ENCODE measurements at regions not wholly inside any gene's neighbourhood (a gene's known extent, or its start where the extent isn't known, plus 50 kb on each side); places are given as distances from the start of the nearest gene placed in this dataset.
A peak's percentile ranks its signal among the peaks of the same experiment; 100 is the strongest.
"Not testable (repeated sequence)": the region's sequence is repeated elsewhere in the genome, so short reads cannot be mapped to it uniquely, and the experiment has no call there.

DNA sequence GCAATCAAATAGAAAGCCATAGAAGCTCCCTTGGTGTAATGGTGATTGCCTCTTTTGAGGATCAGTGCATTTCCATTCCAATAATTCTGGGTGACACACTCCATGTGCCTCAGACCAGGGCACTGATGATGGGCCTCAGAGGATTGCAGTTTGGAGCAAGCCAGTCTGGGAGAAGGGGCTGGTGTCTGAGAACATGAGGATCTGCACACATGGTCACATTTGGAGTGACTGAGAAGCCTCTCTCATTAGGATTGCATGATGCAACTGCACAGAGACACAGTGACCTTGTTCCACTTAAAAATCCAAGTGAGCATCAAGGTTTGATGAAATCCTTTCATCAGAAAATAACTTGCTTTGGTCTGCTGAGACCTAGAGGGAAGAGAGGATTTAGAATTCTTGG, 216.4 kb downstream of the ANKRD30B start:
- no peak for DNase-seq

DNA sequence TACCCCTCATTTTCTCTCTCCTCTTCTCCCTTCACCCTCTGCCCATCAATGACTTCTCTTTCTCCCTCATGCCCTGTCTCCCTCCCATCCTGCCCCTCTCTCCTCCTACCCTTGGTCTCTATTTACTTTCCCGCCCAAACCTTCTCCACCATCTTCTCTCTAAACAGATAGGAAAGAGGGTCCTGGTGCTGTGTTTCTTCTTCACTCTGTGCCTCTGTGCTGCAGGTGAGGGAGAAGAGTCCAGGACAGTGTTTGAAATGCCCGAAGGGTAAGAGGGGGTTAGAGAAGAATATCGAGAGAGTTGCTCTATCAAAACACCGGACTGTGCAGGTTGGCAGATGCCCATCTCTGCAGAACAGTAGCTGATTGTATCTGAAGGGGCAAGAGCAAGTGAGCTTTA, 217.0 kb downstream of the ANKRD30B start:
- DNase-seq, result not testable (repeated sequence)

DNA sequence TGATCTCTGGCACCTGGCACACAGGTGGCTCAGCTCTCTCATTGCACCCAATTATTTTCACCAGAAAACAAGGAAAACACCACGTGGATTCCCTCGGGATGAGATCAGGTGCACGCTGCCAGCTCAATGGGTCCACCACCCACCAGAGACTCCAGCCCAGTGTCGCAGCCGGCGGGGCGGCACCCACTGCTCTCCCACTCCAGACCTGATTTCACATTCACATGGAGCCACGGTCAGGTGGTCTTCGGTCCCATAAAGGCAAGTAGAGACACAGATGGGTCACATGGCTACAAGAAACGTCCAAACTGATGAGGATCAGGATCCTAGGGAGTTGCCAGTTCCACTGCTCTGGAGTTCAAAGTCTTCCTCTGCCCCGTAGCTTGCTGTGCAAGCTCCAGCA, 217.6 kb downstream of the ANKRD30B start:
- no peak for DNase-seq

DNA sequence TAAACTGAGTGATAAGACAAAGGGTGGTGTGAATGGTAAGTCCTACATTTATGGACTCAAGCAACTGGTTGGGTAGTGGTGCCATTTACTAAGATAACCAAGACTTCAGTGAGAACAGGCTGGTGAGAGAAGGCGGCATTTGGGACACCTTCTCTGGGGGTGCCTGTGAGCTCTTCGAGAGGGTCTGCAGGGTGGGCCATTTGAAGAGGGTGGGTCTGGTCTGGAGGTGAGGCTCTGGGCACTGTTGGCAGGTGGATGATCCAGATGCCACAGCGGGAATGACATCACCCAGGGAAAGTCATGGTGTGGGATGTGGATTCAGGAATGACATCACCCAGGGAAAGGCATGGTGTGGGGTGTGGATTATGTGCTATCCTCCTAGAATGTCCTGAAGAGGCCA, 219.3 kb downstream of the ANKRD30B start:
- DNase-seq, result not testable (repeated sequence)

DNA sequence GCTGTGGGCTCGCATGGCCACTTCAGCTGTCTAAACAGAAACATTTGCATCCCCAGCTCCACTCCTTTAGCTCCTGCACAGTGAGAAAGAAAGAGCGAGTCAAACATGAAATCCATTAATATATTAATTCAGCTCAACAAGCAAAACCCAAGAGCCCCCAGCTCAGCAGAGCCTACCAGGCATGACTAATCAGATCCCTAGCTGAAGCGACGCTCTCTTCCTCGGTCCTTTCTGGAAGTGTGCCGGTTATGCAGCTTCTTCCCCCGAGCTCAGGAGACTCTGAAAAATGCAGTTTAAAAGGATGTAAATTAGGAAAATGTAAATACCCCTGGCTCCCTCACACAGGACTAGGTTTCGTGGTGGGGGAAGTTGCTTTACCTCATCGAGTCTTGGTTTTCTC, 221.5 kb downstream of the ANKRD30B start:
- DNase-seq, result no peak

DNA sequence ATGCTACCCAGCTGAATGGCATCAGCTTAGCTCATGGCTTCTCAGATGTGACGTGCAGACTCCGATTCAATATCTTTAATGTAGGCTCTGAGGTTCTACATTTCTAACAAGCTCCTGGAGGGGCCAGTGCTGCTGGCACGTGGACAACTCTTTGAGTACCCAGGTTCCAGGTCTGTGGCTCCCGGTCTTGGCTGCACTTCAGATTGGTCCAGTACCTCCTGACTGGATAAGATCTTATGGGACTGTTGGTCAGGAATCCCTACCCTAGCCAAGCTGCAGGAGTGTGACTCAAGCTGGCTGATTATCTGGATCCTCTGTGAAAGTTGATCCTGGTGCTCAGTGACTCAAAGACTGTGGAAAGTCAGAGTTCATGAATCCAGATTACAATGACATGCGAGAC, 222.1 kb downstream of the ANKRD30B start:
- no peak for DNase-seq

DNA sequence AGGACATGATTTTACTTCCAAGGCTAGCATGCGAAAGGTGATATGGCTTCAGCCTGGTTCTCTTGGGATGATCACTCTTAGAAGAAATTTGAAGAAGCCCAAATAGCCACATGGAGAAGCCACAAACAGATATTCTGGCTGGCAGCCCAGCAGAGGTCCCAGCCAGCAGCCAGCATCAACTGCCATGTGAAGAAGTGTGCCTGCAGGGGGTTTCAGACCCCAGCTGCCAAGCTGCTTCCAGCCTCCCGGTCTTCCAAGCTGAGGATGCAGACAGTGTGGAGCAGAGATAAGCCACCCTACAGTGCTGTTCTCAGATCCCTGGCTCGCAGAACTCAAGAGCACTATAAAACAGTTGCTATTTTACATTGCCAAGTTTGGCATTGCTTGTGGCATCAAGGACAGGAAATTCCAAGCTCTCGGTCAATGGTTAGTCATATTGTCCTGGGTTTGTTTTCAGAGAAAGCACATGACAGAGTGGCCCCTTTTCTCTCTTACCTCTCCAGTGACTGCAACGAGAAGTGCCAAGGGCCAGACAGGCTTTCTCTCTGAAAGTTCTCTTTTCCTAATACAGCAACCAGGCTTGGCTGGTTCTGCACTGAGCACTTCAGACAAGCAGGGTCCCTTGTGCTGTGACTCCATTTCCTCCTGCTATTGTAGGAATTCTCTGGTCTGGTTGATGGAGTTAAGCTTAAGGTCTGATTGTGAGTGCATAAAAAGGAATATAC, 223.7 kb downstream of the ANKRD30B start:
- DNase-seq, result no peak

DNA sequence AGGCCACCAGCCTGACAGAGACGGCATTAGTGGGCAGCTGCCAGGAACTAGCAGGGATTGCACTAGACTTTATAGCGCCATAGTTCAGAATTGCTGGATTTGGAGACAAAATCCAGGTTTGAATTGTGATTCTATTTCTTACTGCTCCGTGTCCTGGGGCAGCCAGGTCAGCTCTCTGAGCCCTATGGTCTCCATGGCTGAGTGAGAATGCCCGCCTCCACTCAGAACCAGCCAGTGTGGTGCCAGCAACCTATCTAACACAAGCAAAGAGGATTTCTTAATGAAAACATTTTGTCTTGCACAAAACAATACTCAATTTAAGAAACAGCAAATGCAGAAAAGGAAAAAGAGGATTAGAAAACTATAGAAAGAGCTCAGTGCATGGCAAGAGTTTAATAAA, 225.4 kb downstream of the ANKRD30B start:
- DNase-seq, result not testable (repeated sequence)

DNA sequence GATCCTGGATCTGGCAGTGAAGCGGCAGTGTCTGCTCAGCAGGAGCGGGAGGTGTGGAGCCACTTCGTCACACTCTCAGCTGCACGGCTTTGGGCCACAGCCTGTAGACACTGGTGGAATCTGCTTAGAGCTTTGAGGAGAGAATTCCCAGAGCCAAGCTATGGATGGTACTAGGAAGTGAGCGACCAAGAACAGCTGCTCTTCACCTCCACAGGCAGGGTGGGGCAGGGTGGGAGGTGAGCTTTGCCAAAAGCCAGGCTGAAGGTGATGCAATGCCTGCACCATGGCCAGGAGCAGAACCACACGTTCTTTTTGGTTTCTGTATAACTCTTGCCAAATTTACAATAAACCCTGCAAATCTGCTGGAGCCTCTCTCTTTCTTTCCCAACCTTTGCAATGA, 226.1 kb downstream of the ANKRD30B start:
- DNase-seq, result no peak

DNA sequence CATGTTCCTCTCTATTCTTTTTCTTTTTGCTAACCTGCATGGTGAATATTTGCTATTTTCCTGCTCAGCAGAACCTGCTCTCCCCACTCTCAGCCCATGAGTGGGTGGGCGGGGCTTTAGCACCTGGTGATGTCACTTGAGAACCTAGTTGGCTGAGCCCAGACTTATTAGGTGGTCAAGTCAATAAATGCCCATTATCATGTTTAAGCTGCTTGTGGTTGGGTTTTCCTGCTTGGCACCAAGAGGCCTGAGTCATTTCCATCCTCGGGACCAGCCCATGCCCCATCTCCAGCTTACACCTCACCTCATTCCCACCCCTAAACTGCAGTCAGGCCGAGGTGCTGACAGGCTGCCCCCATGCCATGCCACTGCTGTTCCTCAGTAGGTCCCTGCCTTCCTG, 226.6 kb downstream of the ANKRD30B start:
- DNase-seq, result no peak

DNA sequence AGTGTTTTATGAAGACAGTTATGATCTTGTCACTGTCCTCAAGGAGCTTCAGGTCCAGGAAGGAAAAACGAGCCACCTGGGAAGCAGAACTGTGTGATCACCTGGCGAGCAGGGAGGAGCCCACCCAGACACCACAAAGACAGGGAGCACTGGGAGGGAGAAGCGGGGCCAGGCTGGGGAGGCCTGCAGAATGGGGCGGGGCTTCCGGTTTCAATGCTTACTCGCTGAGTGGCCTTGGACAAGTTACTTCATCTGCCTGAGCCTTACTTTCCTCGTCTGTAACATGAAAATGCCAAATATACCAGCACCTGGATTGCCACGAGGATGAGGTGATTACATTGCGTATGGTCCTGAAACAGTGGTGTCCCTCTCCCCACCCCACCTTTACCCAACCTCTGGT, 227.5 kb downstream of the ANKRD30B start:
- no peak for DNase-seq

DNA sequence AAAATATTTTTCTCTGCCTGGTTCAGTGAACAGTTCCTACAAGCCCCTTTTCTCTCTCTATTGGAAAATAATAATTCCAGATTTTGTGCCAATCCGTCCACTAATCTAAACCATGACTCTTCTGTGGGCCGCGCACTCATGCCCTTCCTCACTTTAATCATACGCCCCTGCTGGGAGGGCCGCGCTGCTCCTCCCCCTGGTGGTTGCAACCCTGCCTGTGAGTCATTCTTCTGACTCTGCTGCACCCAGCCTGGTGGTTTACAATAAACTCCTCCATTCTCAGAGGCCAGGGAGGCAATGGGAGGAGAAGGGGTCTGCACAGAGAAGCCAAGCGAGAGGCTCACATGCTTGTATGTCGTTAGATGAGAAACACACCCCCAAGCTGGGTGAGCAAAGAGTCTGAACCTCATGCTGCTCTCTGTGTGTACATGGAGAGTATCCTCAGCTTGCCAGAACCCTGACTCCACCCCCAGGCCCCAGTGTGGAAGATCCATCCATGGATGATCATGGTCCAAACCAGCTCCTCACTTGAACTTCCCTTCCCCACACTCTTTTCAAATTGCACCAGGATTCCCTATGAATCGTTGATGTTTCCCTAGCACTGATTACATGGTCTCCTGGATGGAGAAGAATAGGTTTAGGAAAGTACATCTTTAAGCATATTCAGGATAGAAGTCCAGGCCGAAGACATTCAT, 228.9 kb downstream of the ANKRD30B start:
- DNase-seq, result no peak

DNA sequence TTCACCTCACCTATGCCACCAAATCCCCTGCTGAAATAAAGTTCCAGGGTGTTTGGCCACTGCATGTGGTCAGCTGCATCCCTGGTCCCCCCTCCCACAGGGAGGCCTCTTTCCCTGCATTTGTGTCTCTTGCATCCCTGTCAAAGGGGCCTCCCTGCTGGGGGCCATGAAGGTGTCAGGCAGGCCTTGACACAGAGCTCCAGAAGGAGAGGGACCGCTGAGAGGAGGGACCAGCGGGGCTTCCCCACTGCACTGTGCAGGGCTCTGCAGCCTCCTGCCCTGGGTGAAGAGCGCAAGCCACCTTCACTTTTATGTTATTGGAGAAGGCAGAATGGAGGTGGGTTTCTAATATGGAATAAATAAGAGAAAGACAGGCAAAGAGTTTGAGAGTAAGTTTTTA, 230.2 kb downstream of the ANKRD30B start:
- no peak for DNase-seq

DNA sequence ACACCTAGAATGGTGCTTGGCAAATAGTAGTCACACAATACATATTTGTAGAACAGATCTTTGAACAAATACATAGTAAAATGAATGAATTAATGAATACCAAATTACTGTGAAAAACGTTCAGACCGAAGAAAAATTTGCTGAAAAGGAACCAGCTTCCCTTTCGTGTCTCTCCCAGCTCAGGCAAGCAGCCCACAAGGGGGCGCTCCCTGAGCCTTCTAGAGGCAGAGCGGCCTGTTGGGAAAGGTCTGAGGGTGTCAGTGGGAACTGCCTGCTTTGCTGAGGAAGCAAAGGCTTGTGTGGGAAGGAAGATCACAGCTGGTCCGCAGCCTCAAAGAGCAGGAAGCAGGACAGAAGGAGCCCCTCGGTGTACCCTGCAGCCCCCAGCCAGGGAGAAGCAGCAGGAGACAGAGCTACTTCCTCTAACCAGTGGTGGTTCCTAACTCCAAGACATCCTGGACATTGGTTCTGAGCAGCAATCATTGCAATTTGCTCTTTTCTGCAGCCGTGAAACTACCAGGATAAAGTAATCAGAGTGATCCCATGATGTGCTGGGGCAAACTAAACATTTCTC, 231.1 kb downstream of the ANKRD30B start:
- DNase-seq, result peak; percentile 38

DNA sequence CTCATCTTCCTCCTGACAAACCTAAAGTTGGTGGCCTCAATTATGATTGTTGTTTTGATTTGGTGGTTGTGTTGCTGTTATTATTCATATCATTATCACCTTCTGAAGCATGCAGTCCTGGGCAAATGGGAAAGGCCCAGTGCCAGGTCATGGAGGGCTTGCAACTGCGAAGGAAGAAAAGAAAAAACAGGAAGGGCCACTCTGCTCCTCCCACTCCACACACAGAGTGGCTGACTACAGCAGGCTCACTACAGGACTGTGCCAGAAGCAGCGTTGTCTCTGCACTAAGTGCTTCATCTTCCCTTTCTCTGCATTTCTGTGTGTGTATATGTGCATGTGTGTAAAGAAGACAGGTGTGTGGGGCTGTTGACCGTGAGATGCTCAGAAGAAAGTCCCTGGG, 231.9 kb downstream of the ANKRD30B start:
- DNase-seq, result no peak

DNA sequence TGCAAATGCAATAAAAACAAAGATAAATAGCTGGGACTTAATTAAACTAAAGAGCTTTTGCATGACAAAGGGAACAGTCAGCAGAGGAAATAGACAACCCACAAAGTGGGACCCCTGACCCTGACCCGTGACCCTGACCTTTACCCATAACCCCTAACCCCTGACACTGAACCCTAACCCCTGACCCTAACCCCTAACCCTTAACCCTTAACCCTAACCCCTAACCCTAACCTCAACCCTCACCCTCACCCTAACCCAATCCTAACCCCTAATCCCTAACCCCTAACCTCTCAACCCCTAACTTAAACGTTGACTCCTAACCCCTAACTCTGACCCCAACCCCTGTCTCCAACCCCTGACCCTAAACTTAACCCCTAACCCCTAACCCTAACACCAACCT, 236.6 kb downstream of the ANKRD30B start:
- not testable (repeated sequence) for DNase-seq

DNA sequence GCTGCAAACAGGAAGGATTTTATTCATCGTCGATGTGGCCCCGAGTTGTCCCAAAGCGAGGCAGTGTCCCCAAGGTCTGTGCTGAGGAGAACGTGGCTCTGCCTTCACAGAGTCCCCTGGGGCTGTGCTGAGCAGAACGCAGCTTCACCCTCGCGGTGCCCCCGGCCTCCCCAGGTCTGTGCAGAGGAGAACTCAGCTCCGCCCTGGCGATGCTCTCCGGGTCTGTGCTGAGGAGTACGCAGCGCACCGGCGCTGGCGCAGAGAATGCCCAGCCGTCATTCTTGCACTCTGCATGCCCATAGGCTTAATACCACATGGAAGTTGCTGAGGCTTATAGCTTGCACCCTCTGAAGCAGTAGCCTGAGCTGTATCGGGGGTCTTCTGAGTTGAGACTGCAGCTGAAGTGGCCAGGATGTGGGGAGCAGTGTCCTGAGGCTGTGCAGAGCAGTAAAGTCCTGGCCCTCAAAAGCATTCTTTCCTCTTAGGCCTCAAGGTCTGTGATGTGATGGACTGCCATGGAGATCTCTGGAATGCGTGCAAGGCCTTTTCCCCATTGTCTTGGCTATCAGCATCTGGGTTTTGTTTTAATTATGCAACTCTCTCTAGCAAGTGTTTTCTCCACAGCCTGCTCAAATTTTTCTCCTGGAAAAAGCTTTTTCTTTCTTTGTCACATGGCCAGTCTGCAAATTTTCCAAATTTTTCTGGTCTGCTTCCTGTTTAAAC, 237.5 kb downstream of the ANKRD30B start:
- DNase-seq, result not testable (repeated sequence)

DNA sequence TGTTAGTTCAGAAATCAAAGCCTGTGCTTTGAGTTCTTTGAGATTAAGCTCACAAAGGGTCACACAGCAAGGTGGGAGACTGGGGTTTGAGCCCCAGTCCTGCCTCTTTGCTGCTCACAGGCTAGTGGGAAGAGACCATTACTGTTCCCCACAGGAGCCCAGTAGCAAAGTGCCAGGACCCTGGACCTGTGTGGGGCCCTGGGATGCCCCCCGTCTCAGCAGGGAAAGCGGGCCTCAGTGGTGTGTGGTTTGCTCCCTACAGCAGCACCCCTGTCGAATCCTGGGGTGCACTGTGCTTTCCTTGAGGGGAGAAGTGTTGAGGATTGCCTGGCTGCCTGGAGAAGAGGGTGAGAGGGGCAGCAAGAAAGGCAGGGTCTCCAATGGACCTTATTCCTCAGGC, 239.4 kb downstream of the ANKRD30B start:
- DNase-seq, result not testable (repeated sequence)

DNA sequence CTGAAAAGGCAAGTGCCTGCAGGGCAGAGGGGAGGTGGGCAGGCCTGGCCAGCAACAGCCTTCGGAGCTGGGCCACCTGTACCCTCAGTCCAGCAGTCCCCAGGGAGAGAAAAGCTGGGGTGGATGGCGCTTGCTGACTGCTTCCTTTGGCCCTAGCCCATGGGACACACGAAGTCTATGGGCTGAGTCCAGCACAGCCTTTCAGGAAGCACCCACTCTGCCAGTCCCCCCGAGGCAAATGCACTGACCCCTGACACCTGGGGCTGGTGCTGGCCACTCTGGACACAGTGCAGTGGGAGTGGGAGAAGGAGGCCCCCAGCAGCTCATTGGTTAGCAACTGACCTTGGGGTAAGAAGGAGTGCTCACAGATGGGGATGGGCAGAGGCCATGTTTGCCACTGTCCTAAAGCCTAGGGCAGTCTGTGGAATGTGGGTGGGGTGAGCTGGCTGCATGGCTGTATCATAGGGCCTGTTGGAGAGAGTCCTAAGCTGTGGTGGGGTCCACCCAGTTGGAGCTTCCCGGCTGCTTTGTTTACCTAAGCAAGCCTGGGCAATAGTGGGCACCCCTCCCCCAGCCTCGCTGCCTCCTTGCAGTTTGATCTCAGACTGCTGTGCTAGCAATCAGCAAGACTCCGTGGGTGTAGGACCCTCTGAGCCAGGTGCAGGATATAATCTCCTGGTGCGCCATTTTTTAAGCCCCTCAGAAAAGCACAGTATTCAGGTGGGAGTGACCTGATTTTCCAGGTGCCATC, 240.2 kb downstream of the ANKRD30B start:
- DNase-seq, result not testable (repeated sequence)

DNA sequence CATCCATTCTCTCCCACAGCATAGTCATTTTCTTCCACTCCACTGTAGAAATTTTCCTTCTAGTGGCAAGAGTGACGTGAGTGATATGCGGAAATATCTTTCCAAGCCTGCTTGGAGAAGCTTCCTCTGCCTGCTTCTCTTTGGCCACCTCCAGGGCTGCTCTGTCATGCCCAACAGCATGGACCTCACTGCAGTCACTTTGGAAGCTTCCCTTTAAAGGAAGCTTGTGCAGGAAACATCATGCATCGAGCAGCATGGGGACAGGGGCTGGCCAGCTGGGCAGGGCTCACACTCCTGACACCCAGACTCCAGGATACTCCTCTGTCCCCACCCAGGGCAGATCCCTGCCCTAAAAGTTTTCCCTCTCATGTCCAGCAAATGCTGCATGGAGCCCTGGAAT, 241.6 kb downstream of the ANKRD30B start:
- not testable (repeated sequence) for DNase-seq

DNA sequence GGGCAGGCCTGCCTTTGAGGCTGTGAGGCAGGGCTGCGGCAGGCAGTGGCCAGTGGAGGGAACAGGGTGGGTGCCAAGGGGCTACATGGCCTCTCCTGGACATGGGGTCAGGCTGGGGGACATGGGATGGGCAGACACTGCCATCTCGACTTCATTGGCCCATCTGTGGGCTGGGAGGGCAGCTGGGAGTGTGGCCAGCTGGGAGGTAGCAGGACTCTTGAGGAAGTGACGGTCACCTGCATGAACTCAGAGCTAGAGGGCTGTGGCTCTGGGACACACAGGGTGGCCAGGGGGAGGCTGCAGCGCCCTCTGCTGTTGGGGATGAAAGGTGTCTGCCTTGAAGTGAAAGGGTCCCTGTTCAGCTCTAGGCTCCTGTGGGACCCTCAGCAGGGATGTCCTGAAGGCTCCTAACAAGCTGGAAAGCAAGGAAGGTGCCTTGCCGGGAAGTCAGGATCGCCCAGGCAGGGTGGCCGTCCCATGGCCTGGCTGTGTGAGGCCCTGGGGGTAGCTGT, 244.0 kb downstream of the ANKRD30B start:
- DNase-seq, result not testable (repeated sequence)

DNA sequence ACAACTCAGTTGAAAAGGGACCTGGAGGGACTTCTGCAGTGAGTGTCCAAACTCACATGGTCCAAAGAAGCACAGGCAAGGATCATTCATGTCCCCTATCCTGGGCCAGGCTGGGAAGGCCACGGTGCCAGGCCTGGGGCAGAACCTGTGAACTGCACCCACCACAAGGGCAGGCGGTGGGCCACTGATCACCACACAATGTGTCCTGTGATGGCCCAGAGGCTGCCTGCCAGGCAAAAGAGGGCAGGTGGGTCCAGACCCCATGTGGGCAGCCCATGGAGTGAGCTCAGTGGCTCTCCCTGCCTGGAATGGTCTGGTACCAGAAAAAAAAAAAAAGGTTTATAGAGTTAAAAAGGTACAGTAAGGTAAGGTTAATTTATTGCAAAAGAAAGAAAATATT, 244.8 kb downstream of the ANKRD30B start:
- DNase-seq, result not testable (repeated sequence)

DNA sequence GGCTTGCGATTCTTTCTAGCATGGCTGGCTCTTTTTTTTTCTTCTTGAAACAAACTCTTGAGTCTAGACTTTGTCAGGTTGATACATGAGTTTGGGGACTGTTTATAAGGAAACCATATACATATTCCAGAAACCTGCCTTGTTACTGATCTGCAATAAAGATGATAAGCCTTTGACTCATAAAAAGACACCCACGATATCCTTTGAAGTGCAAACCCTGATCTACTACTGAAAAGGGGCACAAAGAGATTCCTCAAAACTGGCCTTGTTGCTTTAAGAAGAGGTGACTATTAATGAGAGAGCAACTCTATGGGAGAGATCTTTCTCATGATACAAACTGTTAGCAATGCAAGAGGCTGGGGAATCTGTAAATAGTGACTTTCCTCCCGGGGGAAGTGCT, 247.1 kb downstream of the ANKRD30B start:
- not testable (repeated sequence) for DNase-seq

All from activated CD4-positive, alpha-beta T cell treated with anti-CD3 and anti-CD28 coated beads, Interleukin-10, Interleukin-2, amounts not matched to agents 100 ng/mL and 50 ng/mL, durations not matched to agents 16 hours and 8 hours (primary cell).